ENCODE measurements at regions not wholly inside any gene's neighbourhood (a gene's known extent, or its start where the extent isn't known, plus 50 kb on each side); places are given as distances from the start of the nearest gene placed in this dataset.
"Not testable (repeated sequence)": the region's sequence is repeated elsewhere in the genome, so short reads cannot be mapped to it uniquely, and the experiment has no call there.

GRCh38 chr2:111667542-111668273, 216.3 kb downstream of the ANAPC1 start:
- DNase-seq (ENCODE audit: low spot score): no peak

GRCh38 chr2:111668274-111668616, 215.7 kb downstream of the ANAPC1 start:
- DNase-seq (ENCODE audit: low spot score): no peak

- no peak for DNase-seq (ENCODE audit: low spot score)
Measured at GRCh38 chr2:111668741-111669140, 215.3 kb downstream of the ANAPC1 start.

- DNase-seq (ENCODE audit: low spot score): no peak
Measured at GRCh38 chr2:111669928-111670695, 213.9 kb downstream of the ANAPC1 start.

- no peak for DNase-seq (ENCODE audit: low spot score)
Measured at GRCh38 chr2:111670776-111671175, 213.2 kb downstream of the ANAPC1 start.

GRCh38 chr2:111671426-111672150, 212.4 kb downstream of the ANAPC1 start:
- no peak for DNase-seq (ENCODE audit: low spot score)

- not testable (repeated sequence) for DNase-seq (ENCODE audit: low spot score)
Measured at GRCh38 chr2:111672641-111673040, 211.4 kb downstream of the ANAPC1 start.

GRCh38 chr2:111673526-111673925, 210.5 kb downstream of the ANAPC1 start:
- DNase-seq (ENCODE audit: low spot score): no peak

GRCh38 chr2:111675419-111676194, 208.4 kb downstream of the ANAPC1 start:
- no peak for DNase-seq (ENCODE audit: low spot score)

GRCh38 chr2:111676291-111676822, 207.6 kb downstream of the ANAPC1 start:
- no peak for DNase-seq (ENCODE audit: low spot score)

- DNase-seq (ENCODE audit: low spot score): no peak
Measured at GRCh38 chr2:111678161-111678560, 205.8 kb downstream of the ANAPC1 start.

- no peak for DNase-seq (ENCODE audit: low spot score)
Measured at GRCh38 chr2:111678651-111679050, 205.3 kb downstream of the ANAPC1 start.

- DNase-seq (ENCODE audit: low spot score): no peak
Measured at GRCh38 chr2:111679202-111679601, 204.8 kb downstream of the ANAPC1 start.

- DNase-seq (ENCODE audit: low spot score): no peak
Measured at GRCh38 chr2:111684611-111685010, 199.4 kb downstream of the ANAPC1 start.

GRCh38 chr2:111685342-111685741, 198.7 kb downstream of the ANAPC1 start:
- no peak for DNase-seq (ENCODE audit: low spot score)

- DNase-seq (ENCODE audit: low spot score): no peak
Measured at GRCh38 chr2:111686994-111687393, 197.0 kb downstream of the ANAPC1 start.

- no peak for DNase-seq (ENCODE audit: low spot score)
Measured at GRCh38 chr2:111687911-111688310, 196.1 kb downstream of the ANAPC1 start.

GRCh38 chr2:111688482-111688881, 195.5 kb downstream of the ANAPC1 start:
- DNase-seq (ENCODE audit: low spot score): no peak

GRCh38 chr2:111689174-111689573, 194.8 kb downstream of the ANAPC1 start:
- no peak for DNase-seq (ENCODE audit: low spot score)

GRCh38 chr2:111689941-111690340, 194.1 kb downstream of the ANAPC1 start:
- DNase-seq (ENCODE audit: low spot score): no peak

GRCh38 chr2:111691164-111691875, 192.7 kb downstream of the ANAPC1 start:
- DNase-seq (ENCODE audit: low spot score): no peak
